Vagina (tissue), 2 donors: ENCODE measurements at regions not wholly inside any gene's neighbourhood (a gene's known extent, or its start where the extent isn't known, plus 50 kb on each side); places are given as distances from the start of the nearest gene placed in this dataset.

Source experiments
- DNase-seq, 2 donors: peaks; one replicate each; pipeline ENCODE4 v3.0.0-alpha.2; 2017; ENCODE audit errors: extremely low spot score in 2 of 2
- H3K27ac ChIP-seq: fragments of 200-600 bp; sonication (generic); one replicate; pipeline ENCODE4 v1.5.1; 2019
- H3K27me3 ChIP-seq: fragments of 200-600 bp; sonication (generic); one replicate; pipeline ENCODE4 v1.5.1; 2019
- H3K36me3 ChIP-seq, 2 donors: fragments of 200-600 bp; sonication (generic); one replicate each; pipeline ENCODE4 v1.5.1; 2017 to 2019
- H3K4me1 ChIP-seq: fragments of 200-600 bp; sonication (generic); one replicate; pipeline ENCODE4 v1.5.1; 2019
- H3K4me3 ChIP-seq, 2 donors: fragments of 200-600 bp; sonication (generic); 1 replicate in 1 of 2; 2 replicates in 1 of 2; pipeline ENCODE4 v1.5.1; 2016 to 2019
- H3K9me3 ChIP-seq: fragments of 200-600 bp; sonication (generic); one replicate; pipeline ENCODE4 v1.5.1; 2019
- POLR2A ChIP-seq, 2 donors: fragments of 450-650 bp; IDR thresholded peaks; one replicate each; pipeline ENCODE4 v1.6.1; 2017; ENCODE audit warnings: antibody characterized with exemption in 2 of 2, mild to moderate bottlenecking in 2 of 2, moderate library complexity in 2 of 2
- POLR2AphosphoS5 ChIP-seq, 2 donors: sonication (generic); formaldehyde crosslinking; IDR thresholded peaks; one replicate each; pipeline ENCODE4 v1.9.0; 2017; ENCODE audit warnings: antibody characterized with exemption in 2 of 2, mild to moderate bottlenecking in 2 of 2, low read depth in 1 of 2; ENCODE audit not compliant: insufficient read depth in 1 of 2
- intact Hi-C: fragments of 100-400 bp; cut with DNase I; formaldehyde crosslinking; loops from one replicate; pipeline ENCODE4 v1.15.1; 2023
- TF ChIP-seq, protein P1 (sequence below), 3 experiments: fragments of 450-650 bp in 2 of 3; fragments of 200-600 bp in 1 of 3; sonication (generic) in 1 of 3; IDR thresholded peaks; one replicate each; pipeline ENCODE4 v1.5.1; 2017 to 2019; ENCODE audit warnings: antibody characterized with exemption in 3 of 3, mild to moderate bottlenecking in 2 of 3, moderate library complexity in 2 of 3

DNA sequence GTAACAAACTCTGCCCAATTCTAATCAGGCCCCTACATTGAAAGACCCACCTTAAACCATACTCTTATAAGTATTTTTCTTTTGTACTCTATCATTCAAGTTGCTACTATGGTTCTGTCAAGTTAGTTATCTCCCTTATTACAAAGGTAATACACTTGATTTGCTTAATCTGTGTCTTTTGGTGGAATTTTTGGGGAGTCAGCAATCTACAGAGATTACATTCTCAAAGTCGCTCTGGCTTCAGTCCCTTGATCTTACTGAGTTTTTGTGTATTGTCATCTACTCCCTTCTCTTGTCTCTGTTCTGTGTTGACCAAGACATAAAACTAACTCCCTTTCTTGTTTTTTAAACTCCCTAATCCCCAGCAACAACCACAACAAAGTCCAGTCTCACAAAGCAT, 353.1 kb downstream of the LRIG3 start:
- no peak overlapping the region for H3K27ac ChIP-seq
- intact Hi-C loops = no loop called here
- TF ChIP-seq POLR2A (IDR thresholded peaks at IDR 0.05) (no peak), POLR2AphosphoS5 (IDR thresholded peaks at IDR 0.05; ENCODE audit: insufficient read depth in 1 of 2, low read depth in 1 of 2) (no peak)
- TF ChIP-seq, protein P1, sequence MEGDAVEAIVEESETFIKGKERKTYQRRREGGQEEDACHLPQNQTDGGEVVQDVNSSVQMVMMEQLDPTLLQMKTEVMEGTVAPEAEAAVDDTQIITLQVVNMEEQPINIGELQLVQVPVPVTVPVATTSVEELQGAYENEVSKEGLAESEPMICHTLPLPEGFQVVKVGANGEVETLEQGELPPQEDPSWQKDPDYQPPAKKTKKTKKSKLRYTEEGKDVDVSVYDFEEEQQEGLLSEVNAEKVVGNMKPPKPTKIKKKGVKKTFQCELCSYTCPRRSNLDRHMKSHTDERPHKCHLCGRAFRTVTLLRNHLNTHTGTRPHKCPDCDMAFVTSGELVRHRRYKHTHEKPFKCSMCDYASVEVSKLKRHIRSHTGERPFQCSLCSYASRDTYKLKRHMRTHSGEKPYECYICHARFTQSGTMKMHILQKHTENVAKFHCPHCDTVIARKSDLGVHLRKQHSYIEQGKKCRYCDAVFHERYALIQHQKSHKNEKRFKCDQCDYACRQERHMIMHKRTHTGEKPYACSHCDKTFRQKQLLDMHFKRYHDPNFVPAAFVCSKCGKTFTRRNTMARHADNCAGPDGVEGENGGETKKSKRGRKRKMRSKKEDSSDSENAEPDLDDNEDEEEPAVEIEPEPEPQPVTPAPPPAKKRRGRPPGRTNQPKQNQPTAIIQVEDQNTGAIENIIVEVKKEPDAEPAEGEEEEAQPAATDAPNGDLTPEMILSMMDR (IDR thresholded peaks at IDR 0.05) = no peak
- no peaks in the 10 kb centered on the region for H3K36me3 ChIP-seq
- no peaks in the 10 kb centered on the region for H3K4me1 ChIP-seq
- no peaks in the 10 kb centered on the region for H3K27me3 ChIP-seq
- no peak for DNase-seq
- no peaks in the 10 kb centered on the region for H3K9me3 ChIP-seq
- H3K4me3 ChIP-seq = no peak overlapping the region

DNA sequence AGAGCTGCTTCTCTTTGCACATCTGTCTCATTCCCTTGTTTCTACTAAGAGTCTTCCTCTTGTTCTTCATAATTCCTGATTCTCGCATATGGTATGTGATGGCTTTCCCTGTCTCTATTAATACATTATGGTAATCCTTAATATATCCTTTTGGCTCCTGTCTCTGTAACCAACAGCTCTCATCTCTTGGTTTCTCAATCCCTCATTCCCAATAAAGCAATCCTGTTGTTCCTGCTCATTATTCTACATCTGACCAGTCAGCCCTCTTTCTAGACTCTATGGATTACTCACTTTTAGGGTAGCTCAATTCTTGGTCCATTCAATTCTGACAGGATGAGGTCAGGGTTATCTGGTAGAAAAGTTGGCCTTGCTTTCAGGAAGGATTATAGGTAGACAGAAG, 349.9 kb downstream of the LRIG3 start:
- Histone ChIP-seq H3K27ac (no peak overlapping the region), H3K4me3 (no peak overlapping the region), H3K36me3 (no peaks in the 10 kb centered on the region), H3K4me1 (no peaks in the 10 kb centered on the region), H3K27me3 (no peaks in the 10 kb centered on the region), H3K9me3 (no peaks in the 10 kb centered on the region)
- TF ChIP-seq POLR2AphosphoS5 (IDR thresholded peaks at IDR 0.05; ENCODE audit: insufficient read depth in 1 of 2, low read depth in 1 of 2) = no peak
- TF ChIP-seq, protein P1 (IDR thresholded peaks at IDR 0.05) = no peak
- TF ChIP-seq POLR2A (IDR thresholded peaks at IDR 0.05) = no peak
- intact Hi-C loops = no loop called here
- DNase-seq = no peak

DNA sequence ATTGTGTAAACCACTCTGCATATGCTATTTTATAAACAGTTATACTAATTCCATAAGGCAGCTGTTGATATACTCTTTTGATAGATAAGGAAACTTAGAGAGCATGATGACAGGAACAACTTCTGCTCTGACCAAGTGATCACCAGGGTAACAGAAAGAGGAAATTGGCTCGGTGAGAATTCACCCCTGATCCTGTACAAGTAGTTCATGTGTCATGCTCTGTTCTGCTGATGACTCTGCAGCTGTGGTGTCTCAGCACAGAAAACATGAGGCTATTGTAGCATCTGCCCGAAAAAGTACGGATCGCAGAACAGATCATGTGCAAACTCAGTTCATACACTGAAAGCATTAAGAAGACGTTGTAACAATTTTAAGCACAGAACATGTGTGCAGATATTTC, 345.0 kb downstream of the LRIG3 start:
- H3K27ac ChIP-seq = no peak overlapping the region
- intact Hi-C loops = no loop called here

DNA sequence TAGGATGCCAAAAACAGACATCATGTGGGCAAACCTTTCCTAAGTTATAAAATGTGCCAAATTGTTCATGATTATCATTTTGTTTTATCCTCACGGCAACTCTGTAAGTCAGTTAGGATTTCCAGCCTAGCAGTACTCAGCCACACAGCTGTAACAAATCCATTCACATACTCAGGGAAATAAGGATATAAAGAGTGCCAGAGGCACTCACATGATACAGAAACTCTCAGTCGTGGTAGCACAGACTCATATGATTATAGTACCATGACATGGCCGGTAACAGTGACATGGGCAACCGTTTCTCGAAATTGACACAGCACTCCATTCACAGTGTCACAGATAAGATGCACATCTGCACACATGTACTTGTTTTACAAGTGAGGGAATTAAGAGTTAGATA, 344.2 kb downstream of the LRIG3 start:
- Histone ChIP-seq H3K27ac (no peak overlapping the region), H3K4me3 (no peak overlapping the region), H3K9me3 (no peaks in the 10 kb centered on the region), H3K36me3 (no peaks in the 10 kb centered on the region), H3K4me1 (no peaks in the 10 kb centered on the region), H3K27me3 (no peaks in the 10 kb centered on the region)
- intact Hi-C loops = no loop called here
- no peak for DNase-seq
- TF ChIP-seq, protein P1 (IDR thresholded peaks at IDR 0.05) = no peak
- TF ChIP-seq POLR2AphosphoS5 (IDR thresholded peaks at IDR 0.05; ENCODE audit: insufficient read depth in 1 of 2, low read depth in 1 of 2) (no peak), POLR2A (IDR thresholded peaks at IDR 0.05) (no peak)

More for the DNA sequence above, 345.0 kb downstream of the LRIG3 start:
- Histone ChIP-seq H3K4me1 (no peaks in the 10 kb centered on the region), H3K9me3 (no peaks in the 10 kb centered on the region), H3K4me3 (no peak overlapping the region), H3K27me3 (no peaks in the 10 kb centered on the region), H3K36me3 (no peaks in the 10 kb centered on the region)
- TF ChIP-seq, protein P1 (IDR thresholded peaks at IDR 0.05) = no peak
- TF ChIP-seq POLR2AphosphoS5 (IDR thresholded peaks at IDR 0.05; ENCODE audit: insufficient read depth in 1 of 2, low read depth in 1 of 2) = no peak
- TF ChIP-seq POLR2A (IDR thresholded peaks at IDR 0.05) = no peak
- DNase-seq = no peak

DNA sequence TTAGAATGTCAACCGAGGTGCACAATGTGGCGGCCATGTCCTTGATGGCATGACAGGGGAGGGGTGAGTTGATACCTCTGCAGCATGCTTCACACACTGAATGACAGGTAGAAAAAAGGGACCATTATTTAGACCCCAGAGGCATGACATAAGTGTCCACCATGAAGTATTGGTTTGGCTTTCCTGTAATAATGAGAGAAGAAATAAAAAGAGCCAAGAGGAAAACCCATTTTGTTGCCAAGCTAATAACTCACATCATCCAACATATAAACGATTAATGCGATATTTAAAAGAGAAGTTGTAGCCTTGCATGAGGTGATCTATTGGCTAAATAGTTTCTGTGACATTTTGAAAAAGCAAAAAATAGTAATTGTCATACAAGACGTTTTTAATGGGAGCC, 343.4 kb downstream of the LRIG3 start:
- H3K27me3 ChIP-seq = no peaks in the 10 kb centered on the region
- H3K4me3 ChIP-seq = no peak overlapping the region
- TF ChIP-seq, protein P1 (IDR thresholded peaks at IDR 0.05) = no peak
- TF ChIP-seq POLR2A (IDR thresholded peaks at IDR 0.05) (no peak), POLR2AphosphoS5 (IDR thresholded peaks at IDR 0.05; ENCODE audit: insufficient read depth in 1 of 2, low read depth in 1 of 2) (no peak)
- DNase-seq = no peak
- H3K9me3 ChIP-seq = no peaks in the 10 kb centered on the region
- H3K36me3 ChIP-seq = no peaks in the 10 kb centered on the region
- H3K27ac ChIP-seq = no peak overlapping the region
- intact Hi-C loops = no loop called here
- H3K4me1 ChIP-seq = no peaks in the 10 kb centered on the region
